ENCODE measurements at regions not wholly inside any gene's neighbourhood (a gene's known extent, or its start where the extent isn't known, plus 50 kb on each side); places are given as distances from the start of the nearest gene placed in this dataset.
A peak's percentile ranks its signal among the peaks of the same experiment; 100 is the strongest.

DNA sequence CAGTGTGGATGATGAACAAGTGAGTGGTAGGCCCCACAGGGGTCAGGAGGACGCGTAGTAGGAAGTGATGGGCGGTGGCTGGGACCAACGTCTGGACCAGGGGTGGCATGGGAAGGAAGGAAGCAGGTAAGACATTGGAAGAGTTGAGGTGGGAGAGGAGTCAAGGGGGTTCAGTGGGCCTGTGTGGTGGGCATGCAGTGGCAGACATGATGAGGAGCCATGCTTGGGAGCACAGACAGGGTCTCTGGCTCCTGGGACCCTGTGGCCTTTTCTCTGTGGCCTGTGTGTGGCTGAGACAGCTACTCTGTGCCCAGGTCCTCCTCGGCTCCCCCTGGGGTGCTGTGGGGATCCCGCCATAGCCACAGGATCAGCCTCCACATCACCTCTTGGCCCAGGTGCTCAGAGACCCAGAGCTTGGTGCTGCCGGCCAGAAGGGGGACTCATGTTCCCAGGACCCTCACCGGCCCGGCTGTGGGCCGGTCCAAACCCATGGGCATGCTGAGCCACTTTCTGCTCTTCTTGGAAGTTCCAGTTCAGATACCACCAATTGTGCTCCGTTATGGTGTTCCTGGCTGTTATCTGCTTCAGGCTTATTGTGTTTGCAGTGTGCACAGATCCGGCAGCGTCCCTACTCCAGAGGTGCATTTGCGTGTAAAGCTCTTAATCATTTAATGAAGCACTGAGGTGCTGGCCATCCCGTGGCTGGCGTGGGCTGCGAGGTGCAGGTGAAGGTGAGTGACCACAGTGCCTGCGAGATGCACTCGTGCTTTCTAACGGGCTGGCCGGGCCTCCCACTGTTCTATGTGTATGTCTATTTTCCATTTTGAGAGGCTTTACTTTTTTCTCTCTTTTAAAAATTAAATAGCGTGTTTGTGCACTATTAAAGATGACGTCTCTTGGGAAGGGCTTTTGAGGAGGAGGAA, 147.9 kb downstream of the TEX29 start:
- no peak for DNase-seq
- H3K4me1 Mint-ChIP-seq: no peaks in the 10 kb centered on the region
- no peaks in the 10 kb centered on the region for H3K9me3 Mint-ChIP-seq
- no peak overlapping the region for H3K4me3 Mint-ChIP-seq
- H3K36me3 Mint-ChIP-seq: no peaks in the 10 kb centered on the region
- H3K27ac Mint-ChIP-seq: no peak overlapping the region
- peaks cover 4 to 9% (median 7%) of the 10 kb centered on the region in 3 donors for H3K27me3 Mint-ChIP-seq (ENCODE audit: low read depth in 3 of 3)

DNA sequence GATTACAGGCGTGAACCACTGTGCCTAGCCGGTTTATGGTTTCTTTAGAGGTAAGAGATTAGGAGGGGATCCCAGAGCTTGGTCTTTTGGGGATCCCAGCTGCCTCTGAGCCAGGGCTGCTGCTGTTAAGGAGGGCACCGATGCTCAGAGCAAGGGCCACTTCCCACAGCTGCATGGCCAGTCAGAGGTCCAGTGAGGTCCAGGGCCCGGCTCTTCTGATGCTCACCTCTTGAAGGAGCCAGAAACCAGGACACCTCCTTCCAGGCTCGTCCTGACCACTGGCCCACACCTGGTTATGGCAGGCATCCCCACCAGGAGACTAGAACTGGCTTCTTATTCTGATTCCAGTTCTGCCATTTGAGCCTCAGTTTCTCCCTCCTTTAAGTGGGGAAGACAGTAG, 149.0 kb downstream of the TEX29 start:
- Mint-ChIP-seq H3K27ac (no peak overlapping the region), H3K36me3 (no peaks in the 10 kb centered on the region), H3K9me3 (no peaks in the 10 kb centered on the region), H3K4me3 (no peak overlapping the region), H3K27me3 (ENCODE audit: low read depth in 3 of 3) (peaks cover 4 to 9% (median 7%) of the 10 kb centered on the region in 3 donors), H3K4me1 (no peaks in the 10 kb centered on the region)
- no peak for DNase-seq

DNA sequence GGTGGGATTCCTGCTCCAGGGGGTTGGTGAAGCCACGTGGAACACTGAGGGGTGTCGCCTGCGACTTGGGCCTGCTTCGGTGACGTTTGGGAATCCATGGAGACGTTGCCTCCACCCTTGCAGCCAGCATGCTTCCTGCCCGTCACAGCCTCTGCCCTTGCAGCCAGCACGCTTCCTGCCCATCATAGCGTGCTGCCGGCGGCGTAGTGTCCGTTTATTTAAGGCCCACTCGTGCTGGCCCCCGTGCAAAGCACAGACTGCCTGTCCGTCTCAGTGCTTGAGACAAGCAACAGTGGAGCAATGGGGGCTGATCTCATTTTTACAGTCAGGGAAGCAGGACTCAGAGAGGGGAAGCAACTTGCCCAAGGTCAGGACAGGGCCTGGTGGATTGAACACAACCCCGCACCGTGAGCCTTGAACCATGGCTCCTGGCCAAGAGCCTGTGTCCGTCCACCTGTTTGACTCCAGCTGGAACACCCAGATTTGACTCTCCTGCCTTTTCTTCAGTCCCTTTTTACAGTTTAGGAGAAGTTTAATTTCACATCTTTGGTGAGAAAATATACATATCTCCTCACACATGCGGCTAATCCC, 149.6 kb downstream of the TEX29 start:
- Mint-ChIP-seq H3K27ac (no peak overlapping the region), H3K36me3 (no peaks in the 10 kb centered on the region), H3K4me1 (no peaks in the 10 kb centered on the region), H3K27me3 (ENCODE audit: low read depth in 3 of 3) (peaks cover 4 to 9% (median 7%) of the 10 kb centered on the region in 3 donors), H3K4me3 (no peak overlapping the region), H3K9me3 (no peaks in the 10 kb centered on the region)
- no peak for DNase-seq

DNA sequence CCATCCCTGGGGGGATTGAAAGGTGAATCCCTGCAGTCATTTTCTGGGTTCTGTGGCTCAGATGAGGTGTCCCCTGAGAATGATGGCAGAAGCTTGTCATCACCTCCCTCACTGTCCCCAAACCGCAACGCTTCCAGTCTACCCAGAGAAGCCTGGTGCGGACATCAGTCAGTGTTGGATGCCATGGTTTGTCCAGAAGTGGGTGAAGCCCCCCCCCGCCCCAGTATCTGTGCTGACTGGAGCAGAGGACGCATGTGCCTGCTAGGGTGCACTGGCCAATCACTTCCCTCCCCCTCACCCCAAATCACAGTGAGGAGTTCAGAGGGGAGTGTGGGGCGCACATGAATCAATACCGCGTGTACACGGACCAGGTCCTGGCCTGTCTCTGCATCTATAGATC, 150.5 kb downstream of the TEX29 start:
- Mint-ChIP-seq H3K4me1 (no peaks in the 10 kb centered on the region), H3K36me3 (no peaks in the 10 kb centered on the region), H3K27ac (no peak overlapping the region), H3K27me3 (ENCODE audit: low read depth in 3 of 3) (peaks cover 4 to 7% (median 5%) of the 10 kb centered on the region in 3 donors), H3K9me3 (no peaks in the 10 kb centered on the region), H3K4me3 (no peak overlapping the region)
- no peak for DNase-seq

DNA sequence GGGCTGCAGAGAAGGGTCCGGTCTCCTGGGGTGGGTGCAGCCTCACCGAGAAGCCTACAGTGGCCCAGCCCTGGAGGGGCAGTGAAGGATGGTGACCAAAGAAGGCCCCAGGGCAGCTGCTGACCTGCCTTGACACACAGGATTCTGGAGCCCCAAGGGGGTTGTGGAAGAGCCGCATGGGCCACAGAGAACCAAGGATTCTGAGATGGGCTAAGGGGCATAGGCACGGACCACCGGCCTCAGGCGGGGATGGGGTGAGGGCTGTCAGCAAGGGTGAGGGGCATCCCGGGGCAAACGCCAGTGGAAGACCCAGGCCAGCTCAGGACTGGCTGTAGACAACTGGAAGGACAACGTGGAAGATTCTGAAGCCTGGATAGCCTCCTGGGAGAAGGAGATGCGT, 151.6 kb downstream of the TEX29 start:
- H3K27me3 Mint-ChIP-seq (ENCODE audit: low read depth in 3 of 3): peaks cover 0 to 9% (median 4%) of the 10 kb centered on the region in 3 donors
- no peaks in the 10 kb centered on the region for H3K4me1 Mint-ChIP-seq
- no peaks in the 10 kb centered on the region for H3K9me3 Mint-ChIP-seq
- DNase-seq: no peak
- H3K36me3 Mint-ChIP-seq: no peaks in the 10 kb centered on the region
- H3K4me3 Mint-ChIP-seq: no peak overlapping the region
- no peak overlapping the region for H3K27ac Mint-ChIP-seq

DNA sequence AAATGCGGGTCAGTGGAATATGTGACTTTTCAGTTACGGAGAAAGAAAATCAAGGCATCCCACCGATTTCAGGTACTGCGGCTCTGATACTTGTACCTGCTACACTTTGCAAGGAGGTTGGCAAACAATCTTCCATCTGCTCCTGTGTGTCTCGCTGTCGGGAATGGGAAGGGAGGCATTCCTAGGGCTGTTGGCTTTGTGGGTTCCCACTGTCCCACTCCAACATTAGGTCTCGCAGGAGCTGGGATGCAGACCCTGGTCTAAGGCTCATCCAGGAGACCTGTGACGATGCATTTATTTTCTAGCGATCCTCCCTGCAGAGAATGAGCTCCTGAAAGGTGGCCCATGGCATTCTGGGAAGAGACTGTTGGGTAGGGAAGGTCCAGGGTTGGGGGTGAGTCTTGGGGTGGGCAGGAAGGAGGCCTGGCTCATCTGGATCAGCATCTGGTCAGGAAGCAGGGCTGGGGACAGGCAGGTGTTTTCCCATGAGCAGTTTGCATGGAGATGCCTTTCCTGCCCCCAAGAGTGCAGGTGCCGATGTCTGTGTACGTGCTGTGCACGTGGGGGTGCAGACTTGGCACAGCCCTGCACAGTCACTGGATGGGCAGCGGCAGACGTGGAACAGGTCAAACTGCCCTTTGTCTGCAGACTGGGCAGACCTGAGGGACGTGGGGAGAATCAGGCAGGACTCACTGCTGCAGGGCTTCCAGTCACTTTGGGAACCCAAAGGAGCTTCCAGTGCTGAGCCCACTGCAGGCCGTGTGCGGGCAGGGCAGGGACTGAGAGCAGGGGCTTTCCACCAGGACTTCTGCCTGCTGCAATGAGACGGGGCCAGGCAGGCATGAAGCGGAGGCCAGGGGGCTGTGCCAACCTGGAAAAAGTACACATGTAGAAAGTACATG, 152.4 kb downstream of the TEX29 start:
- H3K4me3 Mint-ChIP-seq: no peak overlapping the region
- H3K27ac Mint-ChIP-seq: no peak overlapping the region
- H3K36me3 Mint-ChIP-seq: no peaks in the 10 kb centered on the region

DNA sequence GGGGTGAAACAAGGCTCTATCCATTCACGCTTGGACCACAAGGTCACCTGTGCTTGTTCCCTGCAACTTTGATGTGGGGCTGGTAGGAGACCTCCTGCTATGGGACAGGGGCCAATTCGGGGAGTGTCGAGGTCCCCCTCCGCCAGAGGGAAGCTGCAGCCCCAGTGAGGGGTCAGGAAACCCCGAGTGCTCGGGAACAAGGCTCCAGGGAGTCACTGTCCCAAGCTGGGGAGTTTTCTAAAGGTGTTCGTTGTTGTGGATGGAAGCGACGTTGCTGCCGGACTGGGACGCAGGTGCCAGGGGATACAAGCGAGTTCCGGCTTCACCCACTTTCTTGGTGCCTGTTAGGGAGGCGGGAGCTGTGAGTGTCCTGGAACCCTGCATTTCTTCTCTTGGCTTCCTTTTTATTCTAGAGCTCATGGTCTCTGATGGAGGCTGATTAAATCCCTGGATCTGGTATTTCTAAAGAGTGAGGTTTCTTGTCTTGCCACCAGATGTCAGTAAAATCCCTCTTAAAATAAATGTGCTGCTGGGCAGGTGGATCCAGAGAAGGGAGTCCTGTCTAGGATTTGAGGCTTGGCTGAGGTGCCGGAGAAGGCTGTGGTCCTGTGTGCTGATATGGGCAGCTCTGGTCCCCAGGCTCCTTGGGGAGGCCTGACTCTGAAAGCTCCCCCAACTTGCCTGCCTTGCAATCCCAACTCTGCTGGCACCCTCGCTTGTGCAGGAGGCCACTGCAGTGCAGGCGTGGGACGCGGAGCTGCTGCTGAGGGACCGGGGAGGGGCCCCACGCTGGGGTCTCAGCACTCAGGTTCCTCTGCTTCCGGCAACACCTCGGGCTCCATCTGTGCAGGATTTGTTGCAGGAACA, 153.9 kb downstream of the TEX29 start:
- DNase-seq: peak in 1 of 3 donors; percentile 3
- no peak overlapping the region for H3K27ac Mint-ChIP-seq
- peaks cover 0 to 5% (median 2%) of the 10 kb centered on the region in 3 donors for H3K27me3 Mint-ChIP-seq (ENCODE audit: low read depth in 3 of 3)
- H3K4me1 Mint-ChIP-seq: no peaks in the 10 kb centered on the region
- H3K36me3 Mint-ChIP-seq: no peaks in the 10 kb centered on the region
- H3K4me3 Mint-ChIP-seq: no peak overlapping the region
- H3K9me3 Mint-ChIP-seq: peaks cover 0 to 1% (median 0%) of the 10 kb centered on the region in 6 donors

More for the DNA sequence above, 152.4 kb downstream of the TEX29 start:
- Mint-ChIP-seq H3K9me3 (no peaks in the 10 kb centered on the region), H3K4me1 (no peaks in the 10 kb centered on the region), H3K27me3 (ENCODE audit: low read depth in 3 of 3) (peaks cover 0 to 7% (median 4%) of the 10 kb centered on the region in 3 donors)
- no peak for DNase-seq

DNA sequence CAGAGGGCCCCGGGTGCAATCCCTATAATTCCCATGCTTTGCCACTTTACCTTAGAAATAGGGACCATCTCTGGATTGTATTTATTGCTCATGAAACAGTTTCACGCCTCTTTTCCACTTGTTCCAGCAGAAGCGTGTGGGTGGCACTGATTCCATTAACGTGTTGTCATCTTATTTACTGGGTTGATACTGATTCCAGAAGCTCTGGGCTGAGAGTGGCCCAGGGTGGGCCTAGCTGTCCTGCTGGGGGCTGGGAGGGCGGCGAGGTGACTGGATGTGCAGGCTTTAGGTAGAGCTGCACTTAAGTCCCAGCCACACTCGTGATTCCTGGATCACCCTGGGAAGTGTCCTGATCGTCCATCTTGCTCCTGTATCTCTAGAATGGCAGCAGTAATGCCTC, 155.0 kb downstream of the TEX29 start:
- Mint-ChIP-seq H3K4me1 (no peaks in the 10 kb centered on the region), H3K4me3 (no peak overlapping the region), H3K27ac (no peak overlapping the region), H3K36me3 (no peaks in the 10 kb centered on the region), H3K9me3 (peaks cover 0 to 1% (median 0%) of the 10 kb centered on the region in 6 donors), H3K27me3 (ENCODE audit: low read depth in 3 of 3) (peaks cover 2 to 5% (median 3%) of the 10 kb centered on the region in 3 donors)
- DNase-seq: no peak

DNA sequence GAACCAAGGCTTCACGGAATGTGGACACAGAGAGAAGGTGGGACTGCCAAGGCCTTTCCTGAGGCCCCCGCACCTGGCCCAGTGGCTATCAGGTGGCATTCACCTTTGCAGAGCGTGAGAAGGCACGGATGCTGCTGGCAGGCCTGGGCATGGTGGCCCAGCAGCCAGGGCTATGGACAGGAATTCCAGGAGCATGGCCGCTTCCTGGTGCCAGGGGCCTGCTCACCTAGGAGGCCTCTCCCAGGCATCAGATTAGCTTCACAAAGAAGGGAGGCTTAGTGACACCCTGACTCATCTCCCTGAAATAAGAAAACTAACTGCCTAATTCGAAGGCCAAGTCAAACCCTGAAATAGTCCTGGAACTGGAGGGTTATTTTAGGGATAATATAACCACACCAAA, 155.8 kb downstream of the TEX29 start:
- Mint-ChIP-seq H3K27ac (no peak overlapping the region), H3K36me3 (no peaks in the 10 kb centered on the region), H3K27me3 (ENCODE audit: low read depth in 3 of 3) (peaks cover 2 to 5% (median 3%) of the 10 kb centered on the region in 3 donors), H3K9me3 (peaks cover 0 to 1% (median 0%) of the 10 kb centered on the region in 6 donors), H3K4me1 (no peaks in the 10 kb centered on the region), H3K4me3 (no peak overlapping the region)
- no peak for DNase-seq

DNA sequence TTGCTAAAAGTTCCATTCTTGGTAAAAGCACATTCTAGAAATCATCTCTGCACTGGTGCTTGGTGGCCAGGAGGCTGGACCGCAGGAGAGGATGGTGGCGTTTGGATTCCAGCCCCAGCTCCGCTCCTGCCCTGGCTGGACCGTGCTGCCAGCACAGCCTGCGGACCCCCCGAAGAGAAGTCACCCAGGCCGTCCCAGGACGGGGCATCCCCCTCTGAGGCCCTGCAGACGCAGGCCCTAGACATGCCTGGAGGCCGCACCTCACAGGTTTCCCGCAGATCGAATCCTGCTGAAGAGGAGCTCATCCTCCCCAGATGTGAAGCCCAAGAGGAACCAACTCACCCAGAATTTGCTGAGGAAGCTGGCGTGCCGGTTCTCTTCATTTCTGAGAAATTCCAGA, 159.0 kb downstream of the TEX29 start:
- Mint-ChIP-seq H3K4me1 (no peaks in the 10 kb centered on the region), H3K27ac (no peak overlapping the region), H3K4me3 (no peak overlapping the region), H3K9me3 (peaks cover 0 to 1% (median 0%) of the 10 kb centered on the region in 6 donors), H3K36me3 (no peaks in the 10 kb centered on the region), H3K27me3 (ENCODE audit: low read depth in 3 of 3) (peaks cover 0 to 3% (median 2%) of the 10 kb centered on the region in 3 donors)
- DNase-seq: no peak

DNA sequence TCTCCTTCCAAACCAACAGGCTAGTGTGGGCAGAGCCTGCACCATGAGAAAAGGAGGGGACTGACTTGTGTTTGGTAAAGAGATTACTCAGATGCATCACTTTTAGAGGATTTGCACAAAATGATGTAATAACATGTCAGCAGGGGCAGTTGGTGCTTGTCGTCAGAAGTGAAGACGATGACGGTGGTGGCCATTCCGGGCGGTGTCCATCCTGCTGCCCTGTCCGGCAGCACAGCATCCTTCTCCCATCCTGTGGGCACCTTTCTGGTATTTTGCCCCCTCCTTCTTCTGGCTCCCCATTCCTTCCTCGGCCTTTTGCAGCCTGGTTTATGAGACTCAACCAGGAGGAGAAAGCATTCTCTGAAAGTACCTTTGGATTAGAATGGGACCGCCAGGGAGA, 160.1 kb downstream of the TEX29 start:
- H3K4me1 Mint-ChIP-seq: no peaks in the 10 kb centered on the region
- H3K36me3 Mint-ChIP-seq: no peaks in the 10 kb centered on the region
- no peak for DNase-seq
- H3K27ac Mint-ChIP-seq: no peak overlapping the region
- peaks cover 0 to 3% (median 2%) of the 10 kb centered on the region in 3 donors for H3K27me3 Mint-ChIP-seq (ENCODE audit: low read depth in 3 of 3)
- H3K4me3 Mint-ChIP-seq: no peak overlapping the region
- peaks cover 0 to 1% (median 0%) of the 10 kb centered on the region in 6 donors for H3K9me3 Mint-ChIP-seq

DNA sequence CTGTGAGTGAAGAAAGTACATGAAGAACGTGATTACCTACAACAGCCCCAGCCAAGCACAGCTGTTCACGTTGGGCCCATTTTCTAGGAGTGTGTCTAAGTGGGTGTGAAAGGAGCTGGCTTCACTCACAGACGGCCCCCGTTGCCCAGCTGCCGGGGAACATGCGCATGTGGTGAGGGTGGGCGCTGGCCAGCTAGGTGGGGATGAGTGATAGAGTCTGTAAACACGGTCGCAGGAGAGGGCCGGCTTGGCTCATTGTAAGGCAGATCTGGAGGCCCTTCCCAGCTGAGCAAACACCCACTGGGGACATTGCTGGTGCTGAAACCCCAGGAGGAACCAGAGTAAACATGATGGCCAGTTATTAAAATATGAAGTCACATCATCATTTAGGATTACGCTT, 160.5 kb downstream of the TEX29 start:
- no peaks in the 10 kb centered on the region for H3K4me1 Mint-ChIP-seq
- no peak for DNase-seq
- no peak overlapping the region for H3K27ac Mint-ChIP-seq
- peaks cover 0 to 1% (median 0%) of the 10 kb centered on the region in 6 donors for H3K9me3 Mint-ChIP-seq
- no peak overlapping the region for H3K4me3 Mint-ChIP-seq
- H3K27me3 Mint-ChIP-seq (ENCODE audit: low read depth in 3 of 3): peaks cover under 1 to 3% (median 2%) of the 10 kb centered on the region in 3 donors
- H3K36me3 Mint-ChIP-seq: no peaks in the 10 kb centered on the region

DNA sequence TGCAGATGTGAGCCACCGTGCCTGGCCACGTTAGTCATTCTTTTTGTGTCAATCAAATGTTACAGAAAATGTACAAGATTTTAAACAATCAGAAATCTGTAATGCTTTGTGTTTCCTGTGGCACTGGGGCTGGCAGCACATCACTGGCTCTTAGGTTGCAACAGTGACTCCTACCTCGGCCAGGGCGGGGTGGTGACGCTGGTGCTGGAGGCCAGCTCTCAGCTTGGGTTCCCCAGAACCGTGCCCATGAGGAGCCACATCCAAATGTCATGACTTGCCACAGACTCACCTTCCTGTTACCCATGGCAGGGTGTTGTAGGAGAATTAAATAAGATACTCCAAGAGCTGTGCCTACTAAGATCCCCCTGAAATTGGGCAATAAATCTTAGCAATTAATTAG, 161.7 kb downstream of the TEX29 start:
- Mint-ChIP-seq H3K4me3 (no peak overlapping the region), H3K27ac (no peak overlapping the region), H3K4me1 (no peaks in the 10 kb centered on the region)

More for the DNA sequence above, 161.7 kb downstream of the TEX29 start:
- H3K9me3 Mint-ChIP-seq: peaks cover 0 to 1% (median 0%) of the 10 kb centered on the region in 6 donors
- no peak for DNase-seq
- peaks cover 0 to 3% (median 3%) of the 10 kb centered on the region in 3 donors for H3K27me3 Mint-ChIP-seq (ENCODE audit: low read depth in 3 of 3)
- H3K36me3 Mint-ChIP-seq: no peaks in the 10 kb centered on the region

All from immature natural killer cell (primary cell).